ENCODE measurements at regions not wholly inside any gene's neighbourhood (a gene's known extent, or its start where the extent isn't known, plus 50 kb on each side); places are given as distances from the start of the nearest gene placed in this dataset.

GRCh38 chr9:90555351-90556057 is 87.1 kb downstream of the DIRAS2 start:
- Mint-ChIP-seq H3K27me3 (ENCODE audit: low read depth) (peaks cover 4% of the 10 kb centered on the region), H3K4me1 (ENCODE audit: low read depth) (no peaks in the 10 kb centered on the region), H3K4me3 (no peak overlapping the region), H3K9me3 (no peaks in the 10 kb centered on the region), H3K36me3 (ENCODE audit: insufficient read depth) (no peaks in the 10 kb centered on the region)
- ATAC-seq (no peak), DNase-seq (no peak)

GRCh38 chr9:90556897-90557675 is 85.5 kb downstream of the DIRAS2 start:
- no peaks in the 10 kb centered on the region for H3K36me3 Mint-ChIP-seq (ENCODE audit: insufficient read depth)
- ATAC-seq (no peak), DNase-seq (no peak)
- H3K9me3 Mint-ChIP-seq = no peaks in the 10 kb centered on the region
- H3K4me1 Mint-ChIP-seq (ENCODE audit: low read depth) = no peaks in the 10 kb centered on the region
- peaks cover 4% of the 10 kb centered on the region for H3K27me3 Mint-ChIP-seq (ENCODE audit: low read depth)
- no peak overlapping the region for H3K4me3 Mint-ChIP-seq

GRCh38 chr9:90559075-90560073 is 83.2 kb downstream of the DIRAS2 start:
- Mint-ChIP-seq H3K4me1 (ENCODE audit: low read depth) (no peaks in the 10 kb centered on the region), H3K4me3 (no peak overlapping the region), H3K9me3 (no peaks in the 10 kb centered on the region), H3K27me3 (ENCODE audit: low read depth) (peaks cover 4% of the 10 kb centered on the region), H3K36me3 (ENCODE audit: insufficient read depth) (no peaks in the 10 kb centered on the region)
- ATAC-seq (no peak), DNase-seq (no peak)

All from activated T-cell treated with anti-CD3 and anti-CD28 coated beads, Interleukin-2, amount 50 U/mL, for 4 hours (primary cell).